Upper lobe of right lung (tissue), 1 donor: ENCODE measurements at regions not wholly inside any gene's neighbourhood (a gene's known extent, or its start where the extent isn't known, plus 50 kb on each side); places are given as distances from the start of the nearest gene placed in this dataset.

Experiments used
- ATAC-seq: fragments of 200-7000 bp; cut with Tn5 transposase; one replicate; pipeline ENCODE4 v1.9.1; 2020; ENCODE audit warnings: mild to moderate bottlenecking, moderate library complexity
- DNase-seq: peaks from one replicate; pipeline ENCODE4 v3.0.0-alpha.2; 2020
- H3K27ac ChIP-seq: fragments of 200-600 bp; one replicate; pipeline ENCODE4 v1.8.0; 2022
- H3K27me3 ChIP-seq: fragments of 200-600 bp; one replicate; pipeline ENCODE4 v1.8.0; 2022; ENCODE audit warnings: mild to moderate bottlenecking
- H3K36me3 ChIP-seq: fragments of 200-600 bp; one replicate; pipeline ENCODE4 v1.8.0; 2022
- H3K4me1 ChIP-seq: fragments of 200-600 bp; one replicate; pipeline ENCODE4 v1.8.0; 2022
- H3K4me3 ChIP-seq: fragments of 200-600 bp; one replicate; pipeline ENCODE4 v1.8.0; 2022; ENCODE audit warnings: mild to moderate bottlenecking
- H3K9me3 ChIP-seq: fragments of 200-600 bp; one replicate; pipeline ENCODE4 v1.8.0; 2022
- intact Hi-C: fragments of 100-400 bp; cut with DNase I; formaldehyde crosslinking; loops from one replicate; pipeline ENCODE4 v1.11.0; 2022
- TF ChIP-seq, protein P1 (sequence below): fragments of 200-600 bp; IDR thresholded peaks from one replicate; pipeline ENCODE4 v1.8.0; 2022; ENCODE audit warnings: antibody characterized with exemption
- donor health status: DM: no; HTN: yes; CAD: no; lungs with severe emphysema.

DNA sequence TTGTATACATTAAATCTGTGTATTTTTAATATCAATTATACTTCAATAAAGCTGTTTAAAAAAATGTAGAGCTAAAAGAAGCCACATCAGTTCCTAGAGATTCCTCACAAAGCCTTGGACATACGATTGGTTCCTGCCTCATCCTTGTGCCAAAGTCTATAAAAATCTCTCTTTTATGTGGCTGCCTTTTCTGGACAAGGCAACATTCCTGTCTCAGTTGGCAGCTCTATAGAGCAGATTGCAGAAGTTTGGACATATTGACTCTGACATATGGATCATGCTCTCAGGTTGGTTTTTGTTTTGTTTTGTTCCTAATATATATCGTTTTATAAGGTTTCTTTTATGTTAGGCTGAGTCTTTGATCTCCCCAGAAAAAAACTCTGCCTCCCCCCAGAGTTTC, 148.9 kb downstream of the MAFB start:
- intact Hi-C loops = no loop called here
- TF ChIP-seq, protein P1, sequence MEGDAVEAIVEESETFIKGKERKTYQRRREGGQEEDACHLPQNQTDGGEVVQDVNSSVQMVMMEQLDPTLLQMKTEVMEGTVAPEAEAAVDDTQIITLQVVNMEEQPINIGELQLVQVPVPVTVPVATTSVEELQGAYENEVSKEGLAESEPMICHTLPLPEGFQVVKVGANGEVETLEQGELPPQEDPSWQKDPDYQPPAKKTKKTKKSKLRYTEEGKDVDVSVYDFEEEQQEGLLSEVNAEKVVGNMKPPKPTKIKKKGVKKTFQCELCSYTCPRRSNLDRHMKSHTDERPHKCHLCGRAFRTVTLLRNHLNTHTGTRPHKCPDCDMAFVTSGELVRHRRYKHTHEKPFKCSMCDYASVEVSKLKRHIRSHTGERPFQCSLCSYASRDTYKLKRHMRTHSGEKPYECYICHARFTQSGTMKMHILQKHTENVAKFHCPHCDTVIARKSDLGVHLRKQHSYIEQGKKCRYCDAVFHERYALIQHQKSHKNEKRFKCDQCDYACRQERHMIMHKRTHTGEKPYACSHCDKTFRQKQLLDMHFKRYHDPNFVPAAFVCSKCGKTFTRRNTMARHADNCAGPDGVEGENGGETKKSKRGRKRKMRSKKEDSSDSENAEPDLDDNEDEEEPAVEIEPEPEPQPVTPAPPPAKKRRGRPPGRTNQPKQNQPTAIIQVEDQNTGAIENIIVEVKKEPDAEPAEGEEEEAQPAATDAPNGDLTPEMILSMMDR = no peak
- DNase-seq (no peak), ATAC-seq (no peak)
- Histone ChIP-seq H3K27ac (no peak overlapping the region), H3K4me1 (no peaks in the 10 kb centered on the region), H3K27me3 (peaks cover 6% of the 10 kb centered on the region), H3K4me3 (no peak overlapping the region), H3K36me3 (no peaks in the 10 kb centered on the region), H3K9me3 (no peaks in the 10 kb centered on the region)

DNA sequence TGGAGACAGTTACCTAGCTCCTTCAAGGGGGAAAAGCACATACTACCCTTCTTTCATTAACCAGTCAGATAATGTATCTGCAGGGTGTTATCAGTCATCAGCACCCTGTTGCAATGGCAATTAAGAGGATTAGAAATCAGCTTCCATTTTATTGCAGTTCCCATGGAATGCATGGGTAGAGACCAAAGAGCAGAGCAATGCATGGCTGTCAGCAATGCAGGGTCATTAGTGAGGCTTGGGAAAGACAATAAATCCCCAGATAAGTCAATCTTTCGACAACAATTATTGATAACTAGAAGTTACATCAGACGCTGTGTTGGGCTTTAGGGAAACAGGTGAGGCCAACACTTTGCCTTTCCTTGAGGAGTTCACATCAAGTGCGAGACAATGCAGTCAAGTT, 150.9 kb downstream of the MAFB start:
- TF ChIP-seq, protein P1 = no peak
- Histone ChIP-seq H3K36me3 (no peaks in the 10 kb centered on the region), H3K9me3 (no peaks in the 10 kb centered on the region), H3K4me3 (no peak overlapping the region), H3K27me3 (peaks cover 6% of the 10 kb centered on the region), H3K4me1 (no peaks in the 10 kb centered on the region), H3K27ac (no peak overlapping the region)
- ATAC-seq (no peak), DNase-seq (no peak)
- intact Hi-C loops = no loop called here

DNA sequence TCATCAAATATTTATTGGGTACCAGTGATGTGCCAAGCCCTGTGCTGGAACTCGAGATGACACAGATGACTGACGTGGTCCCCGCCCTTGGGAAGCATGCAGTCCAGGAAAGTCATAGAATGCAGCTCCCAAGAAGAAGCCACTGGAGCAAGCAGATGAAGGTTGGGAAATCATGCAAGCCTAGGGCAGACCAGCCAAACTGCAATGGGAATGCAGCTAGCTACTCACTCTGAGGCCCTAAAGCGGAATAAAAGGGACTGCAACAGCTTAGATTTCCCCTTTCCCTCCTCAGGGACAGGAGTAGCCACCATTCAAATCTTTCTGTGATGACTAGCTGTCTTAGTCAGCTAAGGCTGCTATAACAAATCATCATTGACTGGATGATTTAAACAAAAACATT, 152.2 kb downstream of the MAFB start:
- peaks cover 2% of the 10 kb centered on the region for H3K9me3 ChIP-seq
- peaks cover 6% of the 10 kb centered on the region for H3K27me3 ChIP-seq
- no peak overlapping the region for H3K4me3 ChIP-seq
- intact Hi-C loops = no loop called here
- TF ChIP-seq, protein P1 = no peak
- no peaks in the 10 kb centered on the region for H3K4me1 ChIP-seq
- no peaks in the 10 kb centered on the region for H3K36me3 ChIP-seq
- ATAC-seq (no peak), DNase-seq (no peak)
- H3K27ac ChIP-seq = no peak overlapping the region

DNA sequence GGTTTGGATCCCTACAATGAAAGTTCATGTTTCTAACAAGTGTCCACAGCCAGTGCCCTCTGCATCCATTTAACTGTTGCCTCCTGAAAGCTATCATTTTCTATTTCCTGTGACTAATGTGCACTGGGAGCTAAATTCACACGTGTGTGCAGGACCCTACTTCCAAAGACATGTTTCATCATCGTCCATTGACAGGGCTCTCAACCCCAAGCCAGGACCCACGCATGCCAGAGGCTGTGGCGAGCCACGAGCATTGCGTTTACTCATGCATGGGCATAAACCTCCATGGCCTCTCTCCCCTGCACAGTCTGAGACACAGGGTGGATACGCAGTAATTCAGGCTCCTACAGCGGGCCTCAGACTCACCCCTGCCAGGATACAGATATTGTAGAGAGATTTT, 153.2 kb downstream of the MAFB start:
- Histone ChIP-seq H3K36me3 (no peaks in the 10 kb centered on the region), H3K27me3 (peaks cover 6% of the 10 kb centered on the region), H3K27ac (no peak overlapping the region), H3K9me3 (peaks cover 10% of the 10 kb centered on the region), H3K4me1 (no peaks in the 10 kb centered on the region), H3K4me3 (no peak overlapping the region)
- DNase-seq (no peak), ATAC-seq (no peak)
- intact Hi-C loops = no loop called here
- TF ChIP-seq, protein P1 = no peak

DNA sequence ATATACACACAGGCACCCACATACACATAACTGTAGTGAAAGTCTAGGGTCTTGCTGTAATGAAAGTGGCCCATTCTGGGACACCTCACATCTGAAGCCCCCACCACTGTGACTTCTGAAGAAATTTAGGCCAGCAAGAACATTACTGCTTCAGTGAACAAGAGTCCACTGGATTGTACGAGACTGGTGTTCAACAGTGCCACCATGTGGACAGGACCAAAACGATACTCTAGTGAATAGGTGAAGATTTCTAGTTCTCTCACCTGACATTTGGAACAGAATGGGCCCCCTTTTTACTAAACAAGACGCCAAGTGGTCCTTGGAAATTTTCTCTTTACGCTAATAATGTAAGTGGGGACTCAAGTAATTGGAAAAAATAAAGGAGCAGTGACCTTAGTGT, 156.9 kb downstream of the MAFB start:
- no peak overlapping the region for H3K4me3 ChIP-seq
- ATAC-seq (peak; percentile 63), DNase-seq (no peak)
- H3K36me3 ChIP-seq = no peaks in the 10 kb centered on the region
- no peaks in the 10 kb centered on the region for H3K27me3 ChIP-seq
- H3K9me3 ChIP-seq = peaks cover 11% of the 10 kb centered on the region
- TF ChIP-seq, protein P1 = peak; percentile 29
- no peak overlapping the region for H3K27ac ChIP-seq
- intact Hi-C loops = no loop called here
- H3K4me1 ChIP-seq = no peaks in the 10 kb centered on the region

DNA sequence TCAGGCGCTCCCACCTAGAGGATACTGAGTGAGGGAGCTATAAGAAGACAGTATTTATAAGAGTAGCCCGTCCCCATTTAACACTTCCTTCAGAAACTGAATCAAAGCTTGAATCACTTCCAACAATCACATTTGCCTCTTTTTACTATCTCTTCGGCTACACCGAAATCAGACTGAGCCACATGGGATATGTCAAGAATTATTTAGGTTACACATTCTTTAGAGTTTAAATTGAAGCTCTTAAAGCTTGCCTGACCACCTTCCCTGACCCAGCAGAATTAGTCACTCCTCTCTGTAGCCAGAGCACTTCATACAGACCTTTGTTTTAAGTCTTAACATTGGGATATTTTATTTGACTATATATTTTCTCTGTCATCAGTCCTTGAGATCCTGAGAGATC, 163.7 kb downstream of the MAFB start:
- Histone ChIP-seq H3K4me3 (no peak overlapping the region), H3K27me3 (no peaks in the 10 kb centered on the region), H3K36me3 (no peaks in the 10 kb centered on the region), H3K4me1 (no peaks in the 10 kb centered on the region), H3K27ac (no peak overlapping the region), H3K9me3 (no peaks in the 10 kb centered on the region)
- TF ChIP-seq, protein P1 = no peak
- intact Hi-C loops = no loop called here
- ATAC-seq (no peak), DNase-seq (no peak)
